ENCODE measurements at regions not wholly inside any gene's neighbourhood (a gene's known extent, or its start where the extent isn't known, plus 50 kb on each side); places are given as distances from the start of the nearest gene placed in this dataset.

GRCh38 chr12:60387356-60387755 lies 791.5 kb downstream of the SLC16A7 start:
- TF ChIP-seq, protein P1, sequence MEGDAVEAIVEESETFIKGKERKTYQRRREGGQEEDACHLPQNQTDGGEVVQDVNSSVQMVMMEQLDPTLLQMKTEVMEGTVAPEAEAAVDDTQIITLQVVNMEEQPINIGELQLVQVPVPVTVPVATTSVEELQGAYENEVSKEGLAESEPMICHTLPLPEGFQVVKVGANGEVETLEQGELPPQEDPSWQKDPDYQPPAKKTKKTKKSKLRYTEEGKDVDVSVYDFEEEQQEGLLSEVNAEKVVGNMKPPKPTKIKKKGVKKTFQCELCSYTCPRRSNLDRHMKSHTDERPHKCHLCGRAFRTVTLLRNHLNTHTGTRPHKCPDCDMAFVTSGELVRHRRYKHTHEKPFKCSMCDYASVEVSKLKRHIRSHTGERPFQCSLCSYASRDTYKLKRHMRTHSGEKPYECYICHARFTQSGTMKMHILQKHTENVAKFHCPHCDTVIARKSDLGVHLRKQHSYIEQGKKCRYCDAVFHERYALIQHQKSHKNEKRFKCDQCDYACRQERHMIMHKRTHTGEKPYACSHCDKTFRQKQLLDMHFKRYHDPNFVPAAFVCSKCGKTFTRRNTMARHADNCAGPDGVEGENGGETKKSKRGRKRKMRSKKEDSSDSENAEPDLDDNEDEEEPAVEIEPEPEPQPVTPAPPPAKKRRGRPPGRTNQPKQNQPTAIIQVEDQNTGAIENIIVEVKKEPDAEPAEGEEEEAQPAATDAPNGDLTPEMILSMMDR (conservative IDR thresholded peaks at IDR 0.05), result no peak
- no peak for TF ChIP-seq ZFX (IDR thresholded peaks at IDR 0.05)
